ENCODE measurements at regions not wholly inside any gene's neighbourhood (a gene's known extent, or its start where the extent isn't known, plus 50 kb on each side); places are given as distances from the start of the nearest gene placed in this dataset.

DNA sequence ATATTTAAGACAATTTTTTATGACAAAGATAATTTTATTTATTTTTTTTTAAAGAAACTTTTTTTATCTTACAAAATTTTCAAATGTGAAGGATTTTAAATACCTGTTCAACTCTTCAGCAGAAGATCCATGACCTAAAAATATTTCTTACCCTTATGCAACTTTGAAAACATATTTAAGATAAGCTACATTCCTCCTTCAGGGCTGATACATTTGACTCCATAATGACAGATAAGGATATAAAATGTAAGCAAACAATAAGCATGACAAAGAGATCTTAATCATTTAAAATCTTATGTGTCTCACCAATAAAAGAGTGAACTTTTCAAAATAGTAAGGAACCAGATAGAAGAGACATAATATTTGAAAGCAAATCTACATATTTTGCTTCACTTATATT, 1138.2 kb upstream of the CDH18 start:
- TF ChIP-seq EZH2 (IDR thresholded peaks at IDR 0.05; ENCODE audit: low read length, missing control alignments): no peak
- TF ChIP-seq, protein P1, sequence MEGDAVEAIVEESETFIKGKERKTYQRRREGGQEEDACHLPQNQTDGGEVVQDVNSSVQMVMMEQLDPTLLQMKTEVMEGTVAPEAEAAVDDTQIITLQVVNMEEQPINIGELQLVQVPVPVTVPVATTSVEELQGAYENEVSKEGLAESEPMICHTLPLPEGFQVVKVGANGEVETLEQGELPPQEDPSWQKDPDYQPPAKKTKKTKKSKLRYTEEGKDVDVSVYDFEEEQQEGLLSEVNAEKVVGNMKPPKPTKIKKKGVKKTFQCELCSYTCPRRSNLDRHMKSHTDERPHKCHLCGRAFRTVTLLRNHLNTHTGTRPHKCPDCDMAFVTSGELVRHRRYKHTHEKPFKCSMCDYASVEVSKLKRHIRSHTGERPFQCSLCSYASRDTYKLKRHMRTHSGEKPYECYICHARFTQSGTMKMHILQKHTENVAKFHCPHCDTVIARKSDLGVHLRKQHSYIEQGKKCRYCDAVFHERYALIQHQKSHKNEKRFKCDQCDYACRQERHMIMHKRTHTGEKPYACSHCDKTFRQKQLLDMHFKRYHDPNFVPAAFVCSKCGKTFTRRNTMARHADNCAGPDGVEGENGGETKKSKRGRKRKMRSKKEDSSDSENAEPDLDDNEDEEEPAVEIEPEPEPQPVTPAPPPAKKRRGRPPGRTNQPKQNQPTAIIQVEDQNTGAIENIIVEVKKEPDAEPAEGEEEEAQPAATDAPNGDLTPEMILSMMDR (conservative IDR thresholded peaks at IDR 0.05 in 1 of 2, IDR thresholded peaks at IDR 0.05 in 1 of 2; ENCODE audit: low read depth in 1 of 2, low read length in 2 of 2): no peak
- no peaks in the 10 kb centered on the region for H3K79me2 ChIP-seq (ENCODE audit: control insufficient read depth, insufficient read depth, low read length)
- no peaks in the 10 kb centered on the region for H3K4me1 ChIP-seq (ENCODE audit: control insufficient read depth, extremely low read depth, insufficient read depth, low read length)
- no peak overlapping the region for H2AFZ ChIP-seq (ENCODE audit: low read length)
- H3K4me3 ChIP-seq (replicated peaks in 1 of 4; ENCODE audit: control extremely low read depth in 1 of 4, insufficient read depth in 1 of 4, low read depth in 3 of 4, low read length in 4 of 4): no peak overlapping the region
- peak in 1 of 2 donors; percentile 3 for DNase-seq (ENCODE audit: low read depth in 2 of 2)
- H3K9me3 ChIP-seq (ENCODE audit: control insufficient read depth, insufficient read depth, low read depth, low read length): no peaks in the 10 kb centered on the region
- H4K20me1 ChIP-seq (ENCODE audit: control insufficient read depth, extremely low read depth, insufficient read depth, low read length): no peaks in the 10 kb centered on the region
- no peak overlapping the region for H3K9ac ChIP-seq (ENCODE audit: insufficient read depth, low read length)
- H3K27me3 ChIP-seq (ENCODE audit: control insufficient read depth, insufficient read depth, low read length): no peaks in the 10 kb centered on the region
- H3K36me3 ChIP-seq (ENCODE audit: control insufficient read depth, insufficient read depth, low read length): no peaks in the 10 kb centered on the region
- no peak overlapping the region for H3K4me2 ChIP-seq (ENCODE audit: extremely low read depth, insufficient read depth, low read length)
- no peak overlapping the region for H3K27ac ChIP-seq (ENCODE audit: insufficient read depth, low read length)

DNA sequence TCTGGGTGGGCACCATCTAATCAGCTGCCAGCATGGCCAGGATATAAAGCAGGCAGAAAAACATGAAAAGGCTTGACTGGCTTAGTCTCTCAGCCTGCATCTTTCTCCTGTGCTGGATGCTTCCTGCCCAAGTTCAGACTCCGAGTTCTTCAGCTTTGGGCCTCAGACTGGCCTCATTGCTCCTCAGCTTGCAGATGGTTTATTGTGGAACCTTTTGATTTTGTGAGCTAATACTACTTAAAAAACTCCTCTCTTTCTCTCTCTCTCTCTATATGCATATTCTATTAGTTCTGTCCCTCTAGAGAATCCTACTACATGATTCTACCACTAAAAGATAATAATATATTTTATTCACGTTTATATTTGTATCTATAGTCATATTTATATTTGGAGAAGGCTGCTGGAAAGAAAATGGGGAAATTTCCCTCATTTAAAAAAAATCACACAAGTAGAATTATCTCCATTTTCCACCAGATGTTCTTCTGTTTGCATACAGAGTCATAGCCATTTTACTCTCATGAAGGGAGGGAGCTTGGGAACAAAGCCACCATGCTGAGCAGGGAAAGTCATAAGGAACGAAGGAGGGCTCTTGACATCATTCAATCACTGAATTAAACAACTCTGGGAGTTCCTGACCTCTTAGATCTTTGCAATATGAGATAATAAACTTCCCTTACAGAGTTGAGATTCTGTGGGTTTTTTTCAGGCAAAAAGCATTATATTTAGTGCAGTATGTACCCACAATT, 1137.4 kb upstream of the CDH18 start:
- Histone ChIP-seq H3K79me2 (ENCODE audit: control insufficient read depth, insufficient read depth, low read length) (no peaks in the 10 kb centered on the region), H3K27me3 (ENCODE audit: control insufficient read depth, insufficient read depth, low read length) (no peaks in the 10 kb centered on the region), H3K27ac (ENCODE audit: insufficient read depth, low read length) (no peak overlapping the region), H3K4me2 (ENCODE audit: extremely low read depth, insufficient read depth, low read length) (no peak overlapping the region), H3K4me3 (replicated peaks in 1 of 4; ENCODE audit: control extremely low read depth in 1 of 4, insufficient read depth in 1 of 4, low read depth in 3 of 4, low read length in 4 of 4) (no peak overlapping the region), H4K20me1 (ENCODE audit: control insufficient read depth, extremely low read depth, insufficient read depth, low read length) (no peaks in the 10 kb centered on the region), H3K36me3 (ENCODE audit: control insufficient read depth, insufficient read depth, low read length) (no peaks in the 10 kb centered on the region), H3K9me3 (ENCODE audit: control insufficient read depth, insufficient read depth, low read depth, low read length) (no peaks in the 10 kb centered on the region), H3K4me1 (ENCODE audit: control insufficient read depth, extremely low read depth, insufficient read depth, low read length) (no peaks in the 10 kb centered on the region), H3K9ac (ENCODE audit: insufficient read depth, low read length) (no peak overlapping the region), H2AFZ (ENCODE audit: low read length) (no peak overlapping the region)
- DNase-seq (ENCODE audit: low read depth in 2 of 2): peak in 1 of 2 donors; percentile 23
- TF ChIP-seq, protein P1 (conservative IDR thresholded peaks at IDR 0.05 in 1 of 2, IDR thresholded peaks at IDR 0.05 in 1 of 2; ENCODE audit: low read depth in 1 of 2, low read length in 2 of 2): no peak
- TF ChIP-seq EZH2 (IDR thresholded peaks at IDR 0.05; ENCODE audit: low read length, missing control alignments): no peak

DNA sequence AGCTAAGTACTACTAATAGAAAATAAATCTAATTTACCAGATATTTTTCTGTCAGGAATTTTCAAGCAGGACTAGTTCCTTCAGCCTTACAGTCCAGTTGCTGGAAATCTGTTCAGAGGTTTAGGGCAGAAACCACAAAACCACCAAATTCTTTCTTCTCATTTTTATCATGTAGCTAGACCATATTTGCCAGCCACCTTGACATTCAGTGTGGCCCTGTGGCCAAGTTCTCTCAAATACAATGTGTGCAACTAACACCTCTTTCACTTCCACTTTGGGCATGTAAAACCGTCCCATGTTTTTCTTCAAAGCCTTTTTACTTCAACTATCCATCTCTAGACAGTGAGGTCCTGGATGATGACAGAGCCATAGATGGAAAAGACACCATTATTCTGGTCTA, 1133.2 kb upstream of the CDH18 start:
- Histone ChIP-seq H2AFZ (ENCODE audit: low read length) (no peak overlapping the region), H3K79me2 (ENCODE audit: control insufficient read depth, insufficient read depth, low read length) (no peaks in the 10 kb centered on the region), H3K9me3 (ENCODE audit: control insufficient read depth, insufficient read depth, low read depth, low read length) (no peaks in the 10 kb centered on the region), H3K4me3 (replicated peaks in 1 of 4; ENCODE audit: control extremely low read depth in 1 of 4, insufficient read depth in 1 of 4, low read depth in 3 of 4, low read length in 4 of 4) (no peak overlapping the region), H3K27me3 (ENCODE audit: control insufficient read depth, insufficient read depth, low read length) (no peaks in the 10 kb centered on the region), H3K27ac (ENCODE audit: insufficient read depth, low read length) (no peak overlapping the region), H3K36me3 (ENCODE audit: control insufficient read depth, insufficient read depth, low read length) (no peaks in the 10 kb centered on the region), H3K4me1 (ENCODE audit: control insufficient read depth, extremely low read depth, insufficient read depth, low read length) (no peaks in the 10 kb centered on the region), H4K20me1 (ENCODE audit: control insufficient read depth, extremely low read depth, insufficient read depth, low read length) (no peaks in the 10 kb centered on the region), H3K9ac (ENCODE audit: insufficient read depth, low read length) (no peak overlapping the region), H3K4me2 (ENCODE audit: extremely low read depth, insufficient read depth, low read length) (no peak overlapping the region)
- TF ChIP-seq, protein P1 (conservative IDR thresholded peaks at IDR 0.05 in 1 of 2, IDR thresholded peaks at IDR 0.05 in 1 of 2; ENCODE audit: low read depth in 1 of 2, low read length in 2 of 2): no peak
- TF ChIP-seq EZH2 (IDR thresholded peaks at IDR 0.05; ENCODE audit: low read length, missing control alignments): no peak
- peak in 1 of 2 donors; percentile 68 for DNase-seq (ENCODE audit: low read depth in 2 of 2)

All from fibroblast of lung (primary cell).